ENCODE measurements at regions not wholly inside any gene's neighbourhood (a gene's known extent, or its start where the extent isn't known, plus 50 kb on each side); places are given as distances from the start of the nearest gene placed in this dataset.

GRCh38 chr18:33914399-33914798, 310.3 kb downstream of the NOL4 start:
- no peaks in the 10 kb centered on the region for H3K36me3 ChIP-seq (replicated peaks in 1 of 2)
- H3K27me3 ChIP-seq: no peaks in the 10 kb centered on the region
- H3K4me1 ChIP-seq (replicated peaks in 1 of 2): no peaks in the 10 kb centered on the region
- no peak for DNase-seq
- no peak overlapping the region for H3K4me3 ChIP-seq
- H3K27ac ChIP-seq: no peak overlapping the region
- TF ChIP-seq CTCF (IDR thresholded peaks at IDR 0.05) (no peak), POLR2A (IDR thresholded peaks at IDR 0.05) (no peak)
- no peaks in the 10 kb centered on the region for H3K9me3 ChIP-seq (replicated peaks in 1 of 3)
- intact Hi-C loops (cut with DNase I): no loop called here

DNA sequence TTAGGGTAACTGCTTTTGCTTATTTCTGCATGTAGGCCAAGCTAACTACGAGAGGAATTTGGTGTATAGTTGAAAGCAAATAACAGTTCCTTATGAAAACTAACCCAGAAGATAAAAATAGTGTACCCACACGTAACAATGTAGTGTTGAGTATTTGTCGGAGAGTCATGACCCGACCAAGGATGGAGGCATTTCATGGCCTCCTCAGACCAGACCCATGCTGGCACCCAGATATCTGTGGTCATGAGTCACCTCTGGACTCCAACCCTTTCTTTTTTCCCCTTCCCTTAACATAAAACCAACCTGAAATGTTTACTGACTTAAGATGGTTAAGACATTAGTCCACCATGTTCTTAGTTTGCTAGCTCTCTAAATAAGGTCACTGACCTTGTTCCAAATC, 318.7 kb downstream of the NOL4 start:
- no peaks in the 10 kb centered on the region for H3K9me3 ChIP-seq (replicated peaks in 1 of 3)
- no peaks in the 10 kb centered on the region for H3K36me3 ChIP-seq (replicated peaks in 1 of 2)
- no peaks in the 10 kb centered on the region for H3K27me3 ChIP-seq
- no peak for TF ChIP-seq CTCF (IDR thresholded peaks at IDR 0.05)
- no peak for TF ChIP-seq POLR2A (IDR thresholded peaks at IDR 0.05)
- H3K4me3 ChIP-seq: no peak overlapping the region
- H3K27ac ChIP-seq: no peak overlapping the region
- intact Hi-C loops (cut with DNase I): no loop called here
- no peak for DNase-seq
- no peaks in the 10 kb centered on the region for H3K4me1 ChIP-seq (replicated peaks in 1 of 2)
- 74 to 83% (median 77%) methylated on average over 4 of the region's 4 CpGs for WGBS, 4 donors

DNA sequence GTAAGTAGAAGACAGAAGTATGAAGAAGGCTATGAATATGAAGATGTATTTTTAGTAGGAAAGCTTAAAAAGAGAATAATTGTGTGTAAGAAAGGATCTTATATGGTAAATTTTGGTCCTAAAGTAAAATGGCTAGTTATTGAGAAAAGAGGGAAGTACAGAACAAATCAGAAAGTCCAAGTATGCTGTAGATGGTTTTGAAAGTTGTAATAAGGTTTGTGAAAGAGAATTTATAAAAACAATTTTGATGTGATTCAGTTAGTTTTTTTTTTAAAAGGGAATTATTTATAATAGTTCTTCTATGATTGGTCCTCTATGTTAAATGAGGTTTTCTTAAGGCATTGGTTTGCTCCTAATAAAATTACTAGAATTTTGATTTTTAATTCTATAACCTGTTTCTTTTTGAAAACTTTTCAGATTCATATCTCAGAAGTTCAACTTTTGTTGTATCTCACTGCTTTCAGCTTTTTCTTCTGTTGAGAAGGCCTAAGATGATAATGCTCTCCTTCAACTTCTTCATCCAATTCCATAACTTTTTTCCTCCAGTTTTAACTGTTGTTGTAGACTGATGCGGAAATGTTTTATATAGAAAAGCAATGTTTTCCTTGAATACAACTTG, 322.7 kb downstream of the NOL4 start:
- no peak for TF ChIP-seq CTCF (IDR thresholded peaks at IDR 0.05)
- no peak for TF ChIP-seq POLR2A (IDR thresholded peaks at IDR 0.05)
- Histone ChIP-seq H3K36me3 (replicated peaks in 1 of 2) (no peaks in the 10 kb centered on the region), H3K27ac (no peak overlapping the region), H3K27me3 (no peaks in the 10 kb centered on the region), H3K4me1 (replicated peaks in 1 of 2) (no peaks in the 10 kb centered on the region), H3K9me3 (replicated peaks in 1 of 3) (no peaks in the 10 kb centered on the region), H3K4me3 (no peak overlapping the region)
- intact Hi-C loops (cut with DNase I): no loop called here
- no peak for DNase-seq
- WGBS, 4 donors: 70 to 85% (median 77%) methylated on average over 1 of the region's 1 CpG

- TF ChIP-seq POLR2A (IDR thresholded peaks at IDR 0.05): no peak
- TF ChIP-seq CTCF (IDR thresholded peaks at IDR 0.05): no peak
- intact Hi-C loops (cut with DNase I): no loop called here
- Histone ChIP-seq H3K27me3 (no peaks in the 10 kb centered on the region), H3K27ac (no peak overlapping the region), H3K4me3 (no peak overlapping the region), H3K4me1 (replicated peaks in 1 of 2) (no peaks in the 10 kb centered on the region), H3K36me3 (replicated peaks in 1 of 2) (no peaks in the 10 kb centered on the region), H3K9me3 (replicated peaks in 1 of 3) (no peaks in the 10 kb centered on the region)
- no peak for DNase-seq
- 82 to 91% (median 87%) methylated on average over 1 of the region's 1 CpG for WGBS, 4 donors
Observed at GRCh38 chr18:33900638-33901037, 322.6 kb downstream of the ASXL3 start.
